SU-DHL-6 (cell line): ENCODE measurements at regions not wholly inside any gene's neighbourhood (a gene's known extent, or its start where the extent isn't known, plus 50 kb on each side); places are given as distances from the start of the nearest gene placed in this dataset.

Experiments used
- H2AFZ ChIP-seq: fragments of 200-600 bp; sonication (generic); 2 replicates; pipeline ENCODE4 v1.6.1; 2014; ENCODE audit warnings: low read depth, mild to moderate bottlenecking, moderate library complexity, mixed read lengths, antibody characterized with exemption, low read length; ENCODE audit not compliant: severe bottlenecking
- H3F3A ChIP-seq: fragments of 200-600 bp; shearing (Covaris generic); 2 replicates; pipeline ENCODE4 v1.6.0; 2016; ENCODE audit warnings: antibody characterized with exemption, mild to moderate bottlenecking; ENCODE audit not compliant: insufficient read depth
- H3K27ac ChIP-seq: fragments of 200-600 bp; sonication (generic); 2 replicates; pipeline ENCODE4 v1.5.1; 2016; ENCODE audit warnings: low read depth, mild to moderate bottlenecking, low read length, moderate library complexity, mixed read lengths
- H3K27me3 ChIP-seq: fragments of 200-600 bp; sonication (generic), shearing (Covaris generic); 2 replicates; pipeline ENCODE4 v1.6.0; 2014; ENCODE audit warnings: mild to moderate bottlenecking, low read length
- H3K36me3 ChIP-seq: fragments of 200-600 bp; sonication (generic); 2 replicates; pipeline ENCODE4 v1.6.1; 2014; ENCODE audit warnings: mild to moderate bottlenecking, low read length, mixed read lengths
- H3K4me2 ChIP-seq: fragments of 300-600, 200-600 bp; shearing (Covaris generic), sonication (generic); 2 replicates; pipeline ENCODE4 v1.6.0; 2014; ENCODE audit warnings: low read length, low read depth, mild to moderate bottlenecking; ENCODE audit not compliant: poor library complexity, severe bottlenecking
- H3K4me3 ChIP-seq: fragments of 200-600 bp; sonication (generic); 2 replicates; pipeline ENCODE4 v1.5.1; 2014; ENCODE audit warnings: antibody characterized with exemption, low read length, mild to moderate bottlenecking, mixed read lengths; ENCODE audit not compliant: insufficient read depth, poor library complexity, severe bottlenecking
- H3K79me2 ChIP-seq: fragments of 200-600 bp; sonication (generic); 2 replicates; pipeline ENCODE4 v1.6.1; 2014; ENCODE audit warnings: mild to moderate bottlenecking, low read length, moderate library complexity; ENCODE audit not compliant: insufficient read depth
- H3K9ac ChIP-seq: fragments of 200-600 bp; sonication (generic); 2 replicates; pipeline ENCODE4 v1.7.0; 2014; ENCODE audit warnings: mild to moderate bottlenecking, low read length
- H3K9me2 ChIP-seq: fragments of 200-600 bp; sonication (generic); replicated peaks from 2 replicates; pipeline ENCODE4 v1.6.1; 2014; ENCODE audit warnings: low read length; ENCODE audit not compliant: insufficient read depth
- H3K9me3 ChIP-seq: fragments of 200-600 bp; sonication (generic); 2 replicates; pipeline ENCODE4 v1.6.1; 2014; ENCODE audit warnings: low read length, mixed read lengths; ENCODE audit not compliant: insufficient read depth
- H4K20me1 ChIP-seq: fragments of 200-600 bp; sonication (generic); 2 replicates; pipeline ENCODE4 v1.6.1; 2014; ENCODE audit warnings: low read depth, mild to moderate bottlenecking, antibody characterized with exemption, low read length, moderate library complexity, mixed read lengths
- EZH2phosphoT487 ChIP-seq: fragments of 200-600 bp; sonication (generic), shearing (Covaris generic); conservative IDR thresholded peaks from 2 replicates; pipeline ENCODE4 v1.6.1; 2018; ENCODE audit warnings: mild to moderate bottlenecking, antibody characterized with exemption, low read length, moderate library complexity, mixed read lengths
- TF ChIP-seq, protein P1 (sequence below): fragments of 200-600 bp; sonication (generic); IDR thresholded peaks from one replicate; pipeline ENCODE4 v1.5.1; 2017; ENCODE audit warnings: antibody characterized with exemption, mild to moderate bottlenecking, low read length, moderate library complexity; ENCODE audit not compliant: insufficient read depth, poor library complexity, severe bottlenecking

GRCh38 chr13:34459856-34460255 is 482.2 kb upstream of the NBEA start:
- Histone ChIP-seq H3K9me3 (no peaks in the 10 kb centered on the region), H3F3A (no peaks in the 10 kb centered on the region), H3K79me2 (no peaks in the 10 kb centered on the region)

DNA sequence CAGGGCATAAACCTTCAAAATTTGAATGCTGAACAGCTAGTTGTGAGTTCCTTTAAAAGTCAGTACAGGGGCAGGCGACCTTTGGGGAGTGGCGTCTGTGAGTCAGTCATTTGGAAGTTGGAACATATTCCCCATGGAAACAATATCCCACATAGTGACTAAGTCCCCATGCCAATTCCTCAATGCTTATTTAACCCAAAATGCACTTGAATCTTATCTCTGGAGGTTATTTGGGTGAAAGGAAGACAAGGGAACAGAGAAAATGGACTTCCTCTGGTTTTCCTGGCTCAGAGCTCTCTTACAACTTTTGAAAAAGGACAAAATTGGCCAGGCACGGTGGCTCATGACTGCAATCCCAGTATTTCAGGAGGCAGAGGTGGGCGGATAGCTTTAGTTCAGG is 479.2 kb upstream of the NBEA start:
- H3F3A ChIP-seq: no peaks in the 10 kb centered on the region
- H3K9ac ChIP-seq: no peak overlapping the region
- no peaks in the 10 kb centered on the region for H3K79me2 ChIP-seq
- no peaks in the 10 kb centered on the region for H3K36me3 ChIP-seq
- no peaks in the 10 kb centered on the region for H4K20me1 ChIP-seq
- TF ChIP-seq, protein P1, sequence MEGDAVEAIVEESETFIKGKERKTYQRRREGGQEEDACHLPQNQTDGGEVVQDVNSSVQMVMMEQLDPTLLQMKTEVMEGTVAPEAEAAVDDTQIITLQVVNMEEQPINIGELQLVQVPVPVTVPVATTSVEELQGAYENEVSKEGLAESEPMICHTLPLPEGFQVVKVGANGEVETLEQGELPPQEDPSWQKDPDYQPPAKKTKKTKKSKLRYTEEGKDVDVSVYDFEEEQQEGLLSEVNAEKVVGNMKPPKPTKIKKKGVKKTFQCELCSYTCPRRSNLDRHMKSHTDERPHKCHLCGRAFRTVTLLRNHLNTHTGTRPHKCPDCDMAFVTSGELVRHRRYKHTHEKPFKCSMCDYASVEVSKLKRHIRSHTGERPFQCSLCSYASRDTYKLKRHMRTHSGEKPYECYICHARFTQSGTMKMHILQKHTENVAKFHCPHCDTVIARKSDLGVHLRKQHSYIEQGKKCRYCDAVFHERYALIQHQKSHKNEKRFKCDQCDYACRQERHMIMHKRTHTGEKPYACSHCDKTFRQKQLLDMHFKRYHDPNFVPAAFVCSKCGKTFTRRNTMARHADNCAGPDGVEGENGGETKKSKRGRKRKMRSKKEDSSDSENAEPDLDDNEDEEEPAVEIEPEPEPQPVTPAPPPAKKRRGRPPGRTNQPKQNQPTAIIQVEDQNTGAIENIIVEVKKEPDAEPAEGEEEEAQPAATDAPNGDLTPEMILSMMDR: no peak
- H3K27me3 ChIP-seq: no peaks in the 10 kb centered on the region
- no peaks in the 10 kb centered on the region for H3K9me2 ChIP-seq
- H3K4me3 ChIP-seq: no peak overlapping the region
- no peaks in the 10 kb centered on the region for H3K9me3 ChIP-seq
- H3K27ac ChIP-seq: no peak overlapping the region
- no peak overlapping the region for H2AFZ ChIP-seq
- no peak overlapping the region for H3K4me2 ChIP-seq

More at GRCh38 chr13:34459856-34460255, 482.2 kb upstream of the NBEA start:
- Histone ChIP-seq H3K9me2 (no peaks in the 10 kb centered on the region), H4K20me1 (no peaks in the 10 kb centered on the region), H2AFZ (no peak overlapping the region), H3K4me2 (no peak overlapping the region), H3K27ac (no peak overlapping the region), H3K27me3 (no peaks in the 10 kb centered on the region), H3K9ac (no peak overlapping the region), H3K4me3 (no peak overlapping the region), H3K36me3 (no peaks in the 10 kb centered on the region)
- TF ChIP-seq, protein P1: no peak
- TF ChIP-seq EZH2phosphoT487: no peak

- H3K27me3 ChIP-seq: no peaks in the 10 kb centered on the region
- no peak overlapping the region for H3K27ac ChIP-seq
- TF ChIP-seq EZH2phosphoT487: no peak
- TF ChIP-seq, protein P1: no peak
- H3K4me2 ChIP-seq: no peak overlapping the region
- no peaks in the 10 kb centered on the region for H3K79me2 ChIP-seq
- no peak overlapping the region for H3K4me3 ChIP-seq
- no peaks in the 10 kb centered on the region for H3F3A ChIP-seq
- no peaks in the 10 kb centered on the region for H4K20me1 ChIP-seq
- H3K9ac ChIP-seq: no peak overlapping the region
- H2AFZ ChIP-seq: no peak overlapping the region
- H3K36me3 ChIP-seq: no peaks in the 10 kb centered on the region
- H3K9me2 ChIP-seq: no peaks in the 10 kb centered on the region
- no peaks in the 10 kb centered on the region for H3K9me3 ChIP-seq
Measured at GRCh38 chr13:34464011-34464410, 478.1 kb upstream of the NBEA start.
